Neural progenitor cell (in vitro differentiated cells): ENCODE measurements at regions not wholly inside any gene's neighbourhood (a gene's known extent, or its start where the extent isn't known, plus 50 kb on each side); places are given as distances from the start of the nearest gene placed in this dataset.
"Not testable (repeated sequence)": the region's sequence is repeated elsewhere in the genome, so short reads cannot be mapped to it uniquely, and the experiment has no call there.

Experiments
- DNase-seq: peaks from one replicate; pipeline ENCODE4 v3.0.0-alpha.2; 2016; ENCODE audit warnings: low spot score
- H2AFZ ChIP-seq: fragments of 200-600 bp; sonication (generic); replicated peaks from 2 replicates; pipeline ENCODE4 v1.6.1; 2016; ENCODE audit warnings: antibody characterized with exemption
- H3F3A ChIP-seq: fragments of 200-600 bp; sonication (generic); 2 replicates; pipeline ENCODE4 v1.6.1; 2016; ENCODE audit warnings: antibody characterized with exemption, low read depth
- H3K27ac ChIP-seq: fragments of 200-600 bp; sonication (generic); 2 replicates; pipeline ENCODE4 v1.5.1; 2016; ENCODE audit warnings: mild to moderate bottlenecking
- H3K27me3 ChIP-seq: fragments of 200-600 bp; sonication (generic); 2 replicates; pipeline ENCODE4 v1.6.1; 2016; ENCODE audit warnings: mild to moderate bottlenecking, moderate library complexity
- H3K36me3 ChIP-seq: fragments of 200-600 bp; sonication (generic); 2 replicates; pipeline ENCODE4 v1.5.1; 2016
- H3K4me1 ChIP-seq: fragments of 200-600 bp; sonication (generic); 2 replicates; pipeline ENCODE4 v1.6.1; 2016; ENCODE audit warnings: mixed run types
- H3K4me2 ChIP-seq: fragments of 200-600 bp; sonication (generic); 2 replicates; pipeline ENCODE4 v1.6.1; 2016
- H3K4me3 ChIP-seq: fragments of 200-600 bp; sonication (generic); 2 replicates; pipeline ENCODE4 v1.5.1; 2016
- H3K79me2 ChIP-seq: fragments of 200-600 bp; sonication (generic); 2 replicates; pipeline ENCODE4 v1.6.1; 2016; ENCODE audit warnings: low read depth
- H3K9ac ChIP-seq: fragments of 200-600 bp; sonication (generic); 2 replicates; pipeline ENCODE4 v1.6.1; 2016
- H3K9me3 ChIP-seq: fragments of 200-600 bp; sonication (generic); 2 replicates; pipeline ENCODE4 v1.5.1; 2016; ENCODE audit warnings: low read depth
- H4K20me1 ChIP-seq: fragments of 200-600 bp; sonication (generic); 2 replicates; pipeline ENCODE4 v1.6.1; 2016; ENCODE audit warnings: low read depth
- H3K27ac Mint-ChIP-seq: 3 replicates; pipeline ENCODE4 v1.8.0; 2021; ENCODE audit warnings: mixed read lengths
- H3K27me3 Mint-ChIP-seq: 2 replicates; pipeline ENCODE4 v1.8.0; 2022; ENCODE audit warnings: low read depth, mild to moderate bottlenecking, inconsistent platforms, moderate library complexity, mixed read lengths; ENCODE audit not compliant: insufficient read depth
- H3K36me3 Mint-ChIP-seq: 3 replicates; pipeline ENCODE4 v1.8.0; 2021; ENCODE audit warnings: mixed read lengths
- H3K4me1 Mint-ChIP-seq: 3 replicates; pipeline ENCODE4 v1.8.0; 2021; ENCODE audit warnings: mixed read lengths
- H3K4me3 Mint-ChIP-seq: 3 replicates; pipeline ENCODE4 v1.8.0; 2021; ENCODE audit warnings: mild to moderate bottlenecking, moderate library complexity, mixed read lengths
- H3K9me3 Mint-ChIP-seq: 3 replicates; pipeline ENCODE4 v1.8.0; 2020; ENCODE audit warnings: mixed read lengths
- CTCF ChIP-seq: fragments of 200-600 bp; sonication (generic); IDR thresholded peaks from 2 replicates; pipeline ENCODE4 v1.5.1; 2017; ENCODE audit warnings: antibody characterized with exemption, mild to moderate bottlenecking
- EZH2 ChIP-seq: fragments of 200-600 bp; sonication (generic); IDR thresholded peaks from 2 replicates; pipeline ENCODE4 v1.6.1; 2017; ENCODE audit warnings: antibody characterized with exemption, mild to moderate bottlenecking, moderate library complexity
- EZH2phosphoT487 ChIP-seq: fragments of 200-600 bp; sonication (generic); IDR thresholded peaks from 2 replicates; pipeline ENCODE4 v1.6.1; 2017; ENCODE audit warnings: antibody characterized with exemption

- H3K9me3 ChIP-seq, result no peaks in the 10 kb centered on the region
- H3K27me3 ChIP-seq, result no peaks in the 10 kb centered on the region
- H4K20me1 ChIP-seq, result no peaks in the 10 kb centered on the region
- H3K27ac ChIP-seq, result no peak overlapping the region
- no peak overlapping the region for H3K9ac ChIP-seq
- H2AFZ ChIP-seq, result no peak overlapping the region
- no peaks in the 10 kb centered on the region for H3K4me1 Mint-ChIP-seq
- H3K4me2 ChIP-seq, result no peak overlapping the region
- H3K36me3 ChIP-seq, result no peaks in the 10 kb centered on the region
- no peaks in the 10 kb centered on the region for H3K79me2 ChIP-seq
- no peak overlapping the region for H3K4me3 ChIP-seq
- no peaks in the 10 kb centered on the region for H3F3A ChIP-seq
- H3K4me1 ChIP-seq, result no peaks in the 10 kb centered on the region
- TF ChIP-seq EZH2, result no peak
- no peak for TF ChIP-seq CTCF
- TF ChIP-seq EZH2phosphoT487, result no peak
- DNase-seq, result no peak
- H3K36me3 Mint-ChIP-seq, result no peaks in the 10 kb centered on the region
- no peak overlapping the region for H3K27ac Mint-ChIP-seq
- H3K27me3 Mint-ChIP-seq, result peaks cover 5% of the 10 kb centered on the region
- H3K4me3 Mint-ChIP-seq, result no peak overlapping the region
- H3K9me3 Mint-ChIP-seq, result peaks cover 7% of the 10 kb centered on the region
Measured at GRCh38 chr6:159397753-159398152, 228.6 kb downstream of the FNDC1 start.

- H3K9ac ChIP-seq, result no peak overlapping the region
- no peaks in the 10 kb centered on the region for H3K27me3 ChIP-seq
- Mint-ChIP-seq H3K36me3 (no peaks in the 10 kb centered on the region), H3K27me3 (peaks cover 4% of the 10 kb centered on the region), H3K27ac (no peak overlapping the region), H3K4me1 (no peaks in the 10 kb centered on the region), H3K9me3 (peaks cover 10% of the 10 kb centered on the region), H3K4me3 (no peak overlapping the region)
- H3K79me2 ChIP-seq, result no peaks in the 10 kb centered on the region
- H3K9me3 ChIP-seq, result no peaks in the 10 kb centered on the region
- H3K36me3 ChIP-seq, result no peaks in the 10 kb centered on the region
- H3F3A ChIP-seq, result no peaks in the 10 kb centered on the region
- no peaks in the 10 kb centered on the region for H3K4me1 ChIP-seq
- TF ChIP-seq EZH2 (no peak), CTCF (no peak), EZH2phosphoT487 (no peak)
- H4K20me1 ChIP-seq, result no peaks in the 10 kb centered on the region
- H3K4me3 ChIP-seq, result no peak overlapping the region
- no peak overlapping the region for H2AFZ ChIP-seq
- no peak overlapping the region for H3K4me2 ChIP-seq
- DNase-seq, result no peak
- H3K27ac ChIP-seq, result no peak overlapping the region
Measured at GRCh38 chr6:159395609-159396008, 226.4 kb downstream of the FNDC1 start.

GRCh38 chr6:159392695-159393094, 223.5 kb downstream of the FNDC1 start:
- H3K9ac ChIP-seq, H3K27me3 Mint-ChIP-seq, H2AFZ ChIP-seq, H3K27ac Mint-ChIP-seq, H3K4me1 ChIP-seq, H3K27ac ChIP-seq, H3K36me3 Mint-ChIP-seq, H3F3A ChIP-seq, H3K36me3 ChIP-seq, H4K20me1 ChIP-seq, H3K79me2 ChIP-seq, H3K9me3 ChIP-seq, H3K4me1 Mint-ChIP-seq, H3K4me3 Mint-ChIP-seq, DNase-seq, H3K27me3 ChIP-seq, H3K4me3 ChIP-seq, H3K4me2 ChIP-seq: not testable (repeated sequence)
- H3K9me3 Mint-ChIP-seq, result peaks cover 10% of the 10 kb centered on the region

- Histone ChIP-seq H3K4me1 (no peaks in the 10 kb centered on the region), H3K9me3 (no peaks in the 10 kb centered on the region), H3K36me3 (no peaks in the 10 kb centered on the region), H4K20me1 (no peaks in the 10 kb centered on the region), H3K9ac (no peak overlapping the region), H3K79me2 (no peaks in the 10 kb centered on the region), H3F3A (no peaks in the 10 kb centered on the region), H2AFZ (no peak overlapping the region), H3K27me3 (peaks cover 4% of the 10 kb centered on the region), H3K4me2 (no peak overlapping the region), H3K4me3 (no peak overlapping the region), H3K27ac (no peak overlapping the region)
- Mint-ChIP-seq H3K27ac (peak overlapping the region; percentile 32), H3K4me3 (no peak overlapping the region), H3K4me1 (no peaks in the 10 kb centered on the region), H3K27me3 (peaks cover 3% of the 10 kb centered on the region), H3K36me3 (no peaks in the 10 kb centered on the region), H3K9me3 (peaks cover 10% of the 10 kb centered on the region)
- TF ChIP-seq EZH2phosphoT487, result no peak
- no peak for TF ChIP-seq CTCF
- no peak for TF ChIP-seq EZH2
- no peak for DNase-seq
Measured at GRCh38 chr6:159390381-159390780, 221.2 kb downstream of the FNDC1 start.
